Hepatocyte (in vitro differentiated cells): ENCODE measurements at regions not wholly inside any gene's neighbourhood (a gene's known extent, or its start where the extent isn't known, plus 50 kb on each side); places are given as distances from the start of the nearest gene placed in this dataset.

Source experiments
- EZH2 ChIP-seq: fragments of 200-600 bp; sonication (generic); IDR thresholded peaks from 2 replicates; pipeline ENCODE4 v1.6.1; 2016; ENCODE audit warnings: antibody characterized with exemption, mild to moderate bottlenecking, borderline replicate concordance
- TF ChIP-seq, protein P1 (sequence below): fragments of 200-600 bp; sonication (generic); IDR thresholded peaks from 2 replicates; pipeline ENCODE4 v1.5.1; 2016; ENCODE audit warnings: antibody characterized with exemption, mild to moderate bottlenecking; ENCODE audit not compliant: poor library complexity

GRCh38 chr7:119984247-119984646 lies 288.7 kb upstream of the KCND2 start:
- TF ChIP-seq EZH2, result no peak
- TF ChIP-seq, protein P1, sequence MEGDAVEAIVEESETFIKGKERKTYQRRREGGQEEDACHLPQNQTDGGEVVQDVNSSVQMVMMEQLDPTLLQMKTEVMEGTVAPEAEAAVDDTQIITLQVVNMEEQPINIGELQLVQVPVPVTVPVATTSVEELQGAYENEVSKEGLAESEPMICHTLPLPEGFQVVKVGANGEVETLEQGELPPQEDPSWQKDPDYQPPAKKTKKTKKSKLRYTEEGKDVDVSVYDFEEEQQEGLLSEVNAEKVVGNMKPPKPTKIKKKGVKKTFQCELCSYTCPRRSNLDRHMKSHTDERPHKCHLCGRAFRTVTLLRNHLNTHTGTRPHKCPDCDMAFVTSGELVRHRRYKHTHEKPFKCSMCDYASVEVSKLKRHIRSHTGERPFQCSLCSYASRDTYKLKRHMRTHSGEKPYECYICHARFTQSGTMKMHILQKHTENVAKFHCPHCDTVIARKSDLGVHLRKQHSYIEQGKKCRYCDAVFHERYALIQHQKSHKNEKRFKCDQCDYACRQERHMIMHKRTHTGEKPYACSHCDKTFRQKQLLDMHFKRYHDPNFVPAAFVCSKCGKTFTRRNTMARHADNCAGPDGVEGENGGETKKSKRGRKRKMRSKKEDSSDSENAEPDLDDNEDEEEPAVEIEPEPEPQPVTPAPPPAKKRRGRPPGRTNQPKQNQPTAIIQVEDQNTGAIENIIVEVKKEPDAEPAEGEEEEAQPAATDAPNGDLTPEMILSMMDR, result no peak
